SH-SY5Y (cell line): ENCODE measurements at regions not wholly inside any gene's neighbourhood (a gene's known extent, or its start where the extent isn't known, plus 50 kb on each side); places are given as distances from the start of the nearest gene placed in this dataset.

ENCODE experiments used
- GATA2 ChIP-seq: IDR thresholded peaks from 2 replicates; pipeline ENCODE4 v1.6.1; 2011; ENCODE audit warnings: mild to moderate bottlenecking, low read depth, low read length
- GATA3 ChIP-seq: IDR thresholded peaks from 2 replicates; pipeline ENCODE4 v1.6.1; 2011; ENCODE audit warnings: low read depth, mild to moderate bottlenecking, low read length, moderate library complexity

DNA sequence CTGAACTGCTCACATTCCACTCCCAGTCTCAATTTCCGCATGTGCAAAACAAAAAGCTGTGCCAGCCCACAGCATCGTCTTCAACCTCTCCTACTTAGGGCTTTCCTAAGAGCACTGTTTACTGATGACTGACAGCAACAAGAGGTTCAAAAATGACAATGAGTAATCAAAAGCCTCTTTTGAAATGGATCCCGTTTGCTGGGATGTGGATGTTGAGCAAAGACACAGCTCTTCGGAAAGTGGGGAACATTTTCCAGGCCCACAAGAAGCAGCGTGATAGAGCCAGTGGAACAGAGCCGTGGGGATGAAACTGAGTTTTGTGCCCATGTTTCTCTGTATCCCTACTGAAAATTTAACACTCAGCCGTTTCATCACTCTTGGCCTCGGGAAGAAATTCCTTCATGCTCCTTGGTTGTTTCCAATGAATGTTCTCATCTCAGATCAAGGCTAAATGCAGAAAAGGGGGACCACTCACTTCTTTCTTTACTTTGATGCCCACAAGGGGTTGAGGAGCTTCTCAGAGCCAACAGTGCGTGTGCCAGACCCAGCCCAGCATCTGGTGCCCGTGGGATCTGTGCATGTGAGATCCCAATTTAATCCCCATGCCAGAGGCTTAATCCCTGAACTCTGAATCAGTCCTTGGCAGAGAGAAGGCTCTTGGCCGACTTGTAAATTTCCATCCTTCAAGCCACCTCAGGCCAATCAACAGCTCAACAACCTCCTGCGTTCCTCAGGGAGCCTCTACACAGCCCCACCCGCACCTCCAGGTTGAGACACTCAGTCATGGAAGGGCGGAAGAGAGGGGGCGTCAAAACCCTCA is 230.2 kb upstream of the DAPK1 start:
- TF ChIP-seq GATA3 = no peak
- TF ChIP-seq GATA2 = no peak

DNA sequence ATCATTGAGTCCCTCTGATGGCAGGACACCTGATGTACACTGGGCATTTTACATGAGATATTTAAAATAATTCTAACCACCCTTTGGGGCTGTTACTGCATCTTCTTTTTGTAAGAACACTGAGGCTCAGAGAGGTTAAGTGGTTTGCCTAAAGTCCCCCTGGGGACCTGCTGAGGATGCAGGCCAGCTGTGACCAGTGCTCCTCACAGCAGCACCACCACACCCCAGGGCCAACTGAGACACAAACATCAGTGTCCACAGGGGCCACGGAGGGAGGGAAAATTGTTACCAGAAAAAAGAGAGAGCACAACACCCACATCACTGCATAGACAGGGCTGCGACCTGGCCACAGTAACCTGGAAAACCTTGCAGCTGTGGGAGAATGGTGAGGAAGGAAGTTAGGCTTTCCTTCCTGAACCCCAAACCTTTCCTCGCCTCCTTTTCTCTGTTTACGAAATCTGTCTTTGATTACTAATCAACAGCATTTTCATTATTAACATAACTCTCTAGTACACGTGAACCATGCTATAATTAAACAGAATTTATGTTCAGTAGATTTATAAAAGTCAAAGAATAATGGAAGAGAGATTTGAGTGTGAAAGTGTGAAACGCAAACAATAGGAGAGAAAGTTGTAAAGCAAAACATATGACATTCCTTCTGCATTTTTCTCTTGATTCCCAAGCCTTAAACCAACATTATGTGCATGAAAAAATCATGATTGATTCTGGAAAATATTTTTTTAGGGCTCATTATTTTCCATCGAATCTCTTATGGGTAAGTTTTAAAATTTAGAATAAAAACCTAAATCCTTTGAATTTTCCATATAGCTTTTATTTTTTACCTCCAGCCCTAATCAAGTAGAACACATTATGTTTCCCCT is 228.1 kb upstream of the DAPK1 start:
- TF ChIP-seq GATA3 (no peak), GATA2 (no peak)

DNA sequence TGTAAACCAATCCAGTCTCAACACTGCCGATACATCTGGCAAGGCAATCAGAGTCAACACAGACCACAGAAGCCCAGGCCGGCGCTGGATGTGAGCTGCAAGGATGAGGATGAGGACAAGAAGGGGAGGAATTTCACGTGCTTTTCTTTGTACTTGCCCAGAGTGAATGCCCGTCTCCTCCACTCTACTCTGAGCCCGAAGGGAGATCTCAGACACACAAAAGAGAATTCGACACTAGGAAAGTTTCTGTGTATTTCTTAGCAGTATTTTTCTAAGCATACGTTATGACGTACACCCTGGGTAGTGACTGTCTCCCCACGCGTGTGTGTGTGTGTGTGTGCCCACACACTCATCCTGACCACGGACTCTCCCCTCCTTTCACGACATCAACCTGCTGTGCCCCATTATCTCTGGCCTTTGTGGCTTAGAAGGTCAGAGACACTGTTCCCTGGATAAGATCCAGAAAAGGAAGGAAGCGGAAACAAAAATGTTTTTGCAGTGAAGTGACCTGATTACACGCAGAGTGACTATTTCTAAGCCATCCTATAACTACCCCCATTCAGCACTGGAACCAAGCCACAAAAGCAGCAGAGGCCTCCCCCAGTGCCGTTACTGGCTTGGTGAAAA is 227.3 kb upstream of the DAPK1 start:
- no peak for TF ChIP-seq GATA2
- TF ChIP-seq GATA3 = no peak

GRCh38 chr9:87270848-87271234 is 226.8 kb upstream of the DAPK1 start:
- TF ChIP-seq GATA2 = no peak
- no peak for TF ChIP-seq GATA3

- TF ChIP-seq GATA3 (no peak), GATA2 (no peak)
Observed at GRCh38 chr9:87271696-87272477, 225.8 kb upstream of the DAPK1 start.

- TF ChIP-seq GATA3 = no peak
- TF ChIP-seq GATA2 = no peak
Observed at GRCh38 chr9:87275047-87275725, 222.5 kb upstream of the DAPK1 start.

DNA sequence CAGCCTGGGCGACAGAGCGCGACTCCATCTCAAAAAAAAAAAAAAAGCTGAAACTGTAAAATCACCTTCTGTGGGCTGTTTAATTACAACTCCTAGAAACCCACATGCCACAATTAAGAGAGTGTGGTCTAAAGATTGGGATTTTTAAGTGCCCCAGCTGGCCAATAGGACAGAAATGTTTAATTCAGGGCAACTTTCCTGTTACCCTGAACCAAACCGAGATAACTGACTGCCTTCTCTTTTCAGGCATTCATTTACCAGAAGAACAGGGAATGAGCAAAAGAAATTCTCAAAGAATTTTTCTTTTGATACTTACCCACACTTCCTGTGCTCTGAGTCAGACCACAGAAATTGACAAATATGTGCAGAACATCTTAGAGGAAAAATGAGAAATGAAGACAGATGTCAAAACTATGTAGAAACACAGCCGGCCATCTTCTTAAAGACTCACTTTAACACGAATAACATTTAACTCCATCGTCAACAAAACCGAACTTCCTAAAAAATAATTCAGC is 221.3 kb upstream of the DAPK1 start:
- TF ChIP-seq GATA3 (no peak), GATA2 (no peak)

DNA sequence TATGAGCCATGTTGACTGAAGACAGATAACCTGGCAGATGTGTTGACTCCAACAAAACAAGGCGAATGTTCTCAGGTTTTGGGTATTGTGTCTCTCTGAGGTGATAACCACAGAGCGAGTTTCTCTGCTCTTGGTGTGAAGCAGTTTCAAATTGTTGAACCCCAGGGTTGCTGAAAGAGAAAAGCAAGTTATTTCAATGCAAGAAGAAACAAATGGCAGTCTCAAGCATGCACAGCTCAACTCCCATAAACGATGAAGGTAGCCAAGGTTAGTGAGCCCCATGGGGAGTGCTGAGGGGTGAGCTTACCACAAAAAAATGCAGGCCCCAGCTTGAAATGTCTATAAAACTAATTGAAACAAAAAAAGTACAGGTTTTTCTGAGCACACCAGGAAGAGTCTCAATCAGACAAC is 220.8 kb upstream of the DAPK1 start:
- TF ChIP-seq GATA3 = no peak
- no peak for TF ChIP-seq GATA2

- TF ChIP-seq GATA3 = no peak
- TF ChIP-seq GATA2 = no peak
Observed at GRCh38 chr9:87277346-87277745, 220.3 kb upstream of the DAPK1 start.

- no peak for TF ChIP-seq GATA3
- TF ChIP-seq GATA2 = no peak
Observed at GRCh38 chr9:87278971-87279733, 218.5 kb upstream of the DAPK1 start.

DNA sequence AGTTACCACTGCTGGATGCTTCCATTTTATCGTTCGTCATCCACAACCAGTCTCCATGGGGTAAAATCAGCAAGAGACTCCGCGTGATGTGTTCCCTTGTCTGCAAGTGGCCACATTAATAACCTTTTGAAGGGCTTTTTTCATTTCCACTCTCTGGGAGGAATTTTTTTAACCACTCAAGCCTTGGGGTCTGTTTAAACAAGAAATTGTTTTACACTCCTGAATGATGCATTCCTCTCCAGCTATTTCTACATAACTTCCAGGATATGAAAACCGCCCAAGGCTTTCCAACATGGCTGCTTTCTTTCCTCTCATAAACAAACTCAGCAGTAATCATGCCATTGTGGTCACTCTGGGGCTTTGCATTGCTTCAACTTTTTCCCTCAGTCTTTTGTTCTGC is 217.2 kb upstream of the DAPK1 start:
- no peak for TF ChIP-seq GATA3
- TF ChIP-seq GATA2 = no peak

GRCh38 chr9:87282538-87282937 is 215.1 kb upstream of the DAPK1 start:
- no peak for TF ChIP-seq GATA2
- no peak for TF ChIP-seq GATA3
